GM19438 (cell line): ENCODE measurements at regions not wholly inside any gene's neighbourhood (a gene's known extent, or its start where the extent isn't known, plus 50 kb on each side); places are given as distances from the start of the nearest gene placed in this dataset.
"Not testable (repeated sequence)": the region's sequence is repeated elsewhere in the genome, so short reads cannot be mapped to it uniquely, and the experiment has no call there.

ENCODE experiments used
- ATAC-seq: cut with Tn5 transposase; IDR thresholded peaks from one replicate; pipeline ENCODE4 v1.9.1; 2021; ENCODE audit warnings: low read depth; ENCODE audit not compliant: unreplicated experiment

DNA sequence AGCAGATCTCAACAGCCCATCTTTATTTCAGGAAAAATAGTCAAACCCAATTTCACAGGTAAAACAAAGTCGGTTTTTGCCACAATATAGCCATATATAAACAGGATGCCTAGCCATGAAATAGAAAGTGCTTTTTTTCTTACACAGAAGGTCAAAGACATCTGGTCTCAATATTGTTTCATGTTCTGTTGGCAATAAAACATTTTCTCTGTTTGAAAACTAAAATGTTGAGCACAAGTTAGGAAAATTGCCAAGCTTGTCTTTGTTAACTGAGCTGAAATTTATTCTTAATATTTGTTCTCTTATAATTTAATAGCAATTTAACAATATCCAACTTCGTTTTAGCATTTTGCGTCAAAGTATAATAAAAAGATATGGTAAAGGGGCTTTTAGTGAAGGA is 673.4 kb downstream of the DTWD2 start:
- no peak for ATAC-seq

DNA sequence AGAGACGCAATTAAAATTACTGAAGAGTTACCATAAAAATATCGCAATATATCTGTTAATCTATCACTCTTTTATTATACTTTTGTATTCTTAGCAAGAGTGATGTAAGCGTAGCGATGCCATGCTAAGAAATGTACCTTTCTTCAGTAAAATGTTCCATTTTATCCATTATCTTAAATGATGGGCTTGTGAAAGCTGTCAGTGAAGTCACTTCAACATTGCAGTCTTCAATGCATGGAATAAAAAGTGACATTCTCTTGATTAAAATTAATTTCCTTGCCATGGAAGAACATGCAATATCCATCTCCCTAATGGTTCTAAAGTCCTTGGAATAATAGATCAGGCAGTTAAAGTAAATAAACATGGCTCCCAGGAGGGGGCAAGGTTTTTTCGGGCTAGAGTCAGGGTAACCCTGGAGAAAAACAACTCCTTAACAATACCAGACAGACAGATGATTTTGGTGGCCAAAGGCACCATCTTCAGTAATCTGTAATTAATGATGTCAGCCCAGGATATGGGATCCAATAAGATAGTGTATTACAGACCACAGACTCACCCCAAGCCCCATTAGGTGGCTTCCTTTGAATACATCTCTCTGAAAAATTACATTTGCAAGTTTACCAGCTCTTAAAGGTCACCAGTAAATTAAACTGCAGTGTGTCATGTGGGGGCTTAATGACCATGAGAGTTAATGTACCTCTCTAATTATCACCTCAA is 677.1 kb downstream of the DTWD2 start:
- ATAC-seq, result no peak

DNA sequence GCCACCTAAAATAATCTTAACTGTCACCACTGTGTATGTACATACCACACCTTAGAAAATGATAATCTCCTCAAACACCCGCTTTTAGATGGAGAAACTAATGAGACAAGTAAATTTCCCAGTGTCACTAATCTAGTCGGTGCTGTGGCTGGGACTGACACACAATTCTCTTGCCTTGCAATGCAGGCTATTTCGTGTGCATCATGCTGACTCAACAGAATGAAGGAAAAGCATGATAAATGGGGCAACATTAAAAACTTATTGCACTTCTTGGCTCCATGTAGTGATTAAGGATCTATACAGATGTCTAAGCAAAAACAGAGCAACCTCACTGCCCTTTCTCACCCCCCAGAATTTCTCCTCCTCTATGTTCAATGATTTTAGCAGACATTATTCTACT is 677.9 kb downstream of the DTWD2 start:
- no peak for ATAC-seq

DNA sequence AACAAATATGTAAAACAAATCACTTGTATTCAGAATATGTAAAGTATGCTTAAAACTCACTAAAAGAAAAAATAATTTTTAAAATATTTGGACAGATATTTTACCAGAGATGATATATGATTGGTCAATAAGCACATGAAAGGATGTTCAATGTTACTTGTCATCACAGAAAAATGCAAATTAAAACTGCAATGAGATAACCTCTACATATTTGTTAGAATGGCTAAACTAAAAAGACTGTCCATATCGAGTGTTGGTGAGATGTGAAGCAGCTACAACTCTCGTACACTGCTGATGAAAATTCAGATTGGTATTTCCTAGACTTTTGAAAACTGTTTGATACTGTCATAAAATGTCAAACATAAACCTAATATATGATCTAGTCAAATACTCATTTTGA is 685.1 kb downstream of the DTWD2 start:
- ATAC-seq, result no peak

DNA sequence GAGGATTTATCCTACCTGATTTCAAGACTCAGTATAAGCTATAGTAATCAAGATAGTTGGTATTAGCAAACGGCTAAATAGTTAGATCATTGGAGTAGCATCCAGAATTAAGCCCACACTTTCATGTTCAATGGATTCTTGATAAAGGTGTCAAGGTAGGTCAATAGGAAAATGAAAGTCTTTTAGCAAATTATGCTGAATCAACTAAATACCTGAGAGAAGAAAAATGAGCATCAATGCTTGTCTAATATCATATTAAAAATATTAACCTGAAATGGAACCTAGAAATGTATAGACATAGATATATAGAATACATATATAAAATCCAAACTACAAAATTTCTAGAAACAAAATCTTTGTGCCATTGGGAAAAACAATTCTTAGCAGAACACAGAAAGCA is 685.6 kb downstream of the DTWD2 start:
- no peak for ATAC-seq

DNA sequence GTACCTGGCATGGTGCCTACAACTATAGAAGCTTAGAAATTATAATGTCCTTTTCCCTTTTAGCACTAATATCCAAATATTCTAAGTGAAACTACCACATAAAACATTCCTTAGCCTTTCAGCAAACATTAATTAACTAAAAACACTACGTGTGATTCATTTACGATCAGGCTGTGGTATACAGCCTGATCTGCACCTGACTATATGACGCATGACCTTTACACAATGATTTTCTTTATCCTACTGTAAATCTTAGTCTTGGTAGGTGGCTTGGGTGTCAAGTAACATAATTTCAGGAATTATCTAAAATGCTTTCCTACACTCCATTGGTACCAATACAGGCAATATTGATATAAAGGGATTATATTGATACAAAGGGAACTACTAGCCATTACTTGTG is 686.7 kb downstream of the DTWD2 start:
- no peak for ATAC-seq

DNA sequence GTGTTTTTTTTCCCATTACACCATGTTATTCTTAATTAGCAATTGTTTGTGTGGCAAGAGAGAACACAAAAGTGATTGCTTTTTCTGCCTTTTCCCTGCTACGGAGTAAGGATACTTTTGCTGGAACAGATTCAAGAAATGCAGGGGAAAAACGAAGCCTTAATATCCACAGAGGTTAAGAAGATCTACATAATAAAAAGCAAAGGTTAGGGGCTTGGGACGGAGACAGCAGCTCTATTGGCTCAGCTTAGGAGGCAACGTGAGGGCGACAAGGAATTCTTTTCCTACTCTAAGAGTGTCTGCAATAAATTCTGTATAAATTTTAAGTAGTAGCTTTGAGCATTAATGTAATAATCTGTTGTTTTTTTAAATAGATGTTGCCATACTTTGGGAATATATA is 693.3 kb downstream of the DTWD2 start:
- no peak for ATAC-seq

DNA sequence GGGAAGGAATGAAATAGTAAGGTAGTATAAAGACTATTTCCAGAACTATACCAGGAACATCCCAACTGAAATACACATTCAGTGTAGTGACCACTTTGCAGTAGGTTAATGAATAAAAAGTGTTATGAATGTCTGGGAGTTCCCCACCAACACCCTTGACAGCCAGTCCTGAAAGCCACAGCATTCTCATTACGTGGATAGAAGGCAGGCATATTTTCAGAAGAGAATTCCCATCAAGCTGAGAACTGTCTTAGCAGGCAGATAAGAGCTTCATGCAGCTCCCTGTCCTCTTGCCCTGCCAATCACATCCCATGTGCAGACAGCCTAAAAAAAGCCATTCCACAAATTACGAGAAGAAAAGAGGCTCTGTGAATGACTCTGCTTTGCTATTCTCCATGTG is 695.0 kb downstream of the DTWD2 start:
- ATAC-seq, result no peak

DNA sequence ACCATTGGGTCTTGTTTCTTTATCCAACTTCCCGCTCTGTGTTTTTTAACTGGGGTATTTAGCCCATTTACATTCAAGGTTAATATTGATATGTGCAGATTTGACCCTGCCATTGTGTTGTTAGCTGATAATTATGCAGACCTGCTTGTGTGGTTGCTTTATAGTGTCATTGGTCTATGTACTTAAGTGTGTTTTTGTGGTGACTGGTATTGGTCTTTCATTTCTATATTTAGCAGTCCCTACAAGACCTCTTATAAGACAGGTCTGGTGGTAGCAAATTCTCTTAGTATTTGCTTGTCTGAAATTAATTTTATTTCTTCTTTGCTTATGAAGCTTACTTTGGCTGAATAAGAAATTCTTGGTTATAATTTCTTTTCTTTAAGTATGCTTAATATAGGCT is 698.1 kb downstream of the DTWD2 start:
- no peak for ATAC-seq

DNA sequence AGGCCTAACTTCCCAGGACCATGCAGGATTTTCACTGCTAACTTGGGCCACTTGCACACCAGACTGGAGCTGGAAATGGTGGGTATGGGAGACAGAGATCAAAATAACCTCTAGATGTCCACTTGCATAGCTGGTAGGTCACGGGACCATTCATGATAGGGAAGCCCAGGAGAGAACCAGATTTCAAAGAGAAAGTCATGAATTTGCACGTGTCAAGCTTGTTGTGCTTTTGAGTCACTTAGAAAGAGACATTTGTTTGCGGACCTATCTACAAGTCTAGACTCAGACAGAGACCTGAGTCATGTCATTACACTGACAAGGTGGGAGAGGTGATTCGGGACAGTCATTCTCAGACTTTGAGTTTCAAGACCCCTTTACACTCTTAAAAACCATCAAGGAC is 704.1 kb downstream of the DTWD2 start:
- not testable (repeated sequence) for ATAC-seq

DNA sequence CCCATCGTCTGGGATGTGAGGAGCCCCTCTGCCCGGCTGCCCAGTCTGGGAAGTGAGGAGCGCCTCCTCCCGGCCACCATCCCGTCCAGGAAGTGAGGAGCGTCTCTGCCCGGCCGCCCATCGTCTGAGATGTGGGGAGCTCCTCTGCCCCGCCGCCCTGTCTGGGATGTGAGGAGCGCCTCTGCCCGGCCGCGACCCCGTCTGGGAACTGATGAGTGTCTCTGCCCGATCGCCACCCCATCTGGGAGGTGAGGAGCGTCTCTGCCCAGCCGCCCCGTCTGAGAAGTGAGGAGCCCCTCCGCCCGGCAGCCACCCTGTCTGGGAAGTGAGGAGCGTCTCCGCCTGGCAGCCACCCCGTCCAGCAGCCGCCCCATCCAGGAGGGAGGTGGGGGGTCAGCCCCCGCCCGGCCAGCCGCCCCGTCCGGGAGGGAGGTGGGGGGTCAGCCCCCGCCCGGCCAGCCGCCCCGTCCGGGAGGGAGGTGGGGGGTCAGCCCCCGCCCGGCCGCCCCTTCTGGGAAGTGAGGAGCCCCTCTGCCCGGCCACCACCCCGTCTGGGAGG is 705.8 kb downstream of the DTWD2 start:
- ATAC-seq, result not testable (repeated sequence)

DNA sequence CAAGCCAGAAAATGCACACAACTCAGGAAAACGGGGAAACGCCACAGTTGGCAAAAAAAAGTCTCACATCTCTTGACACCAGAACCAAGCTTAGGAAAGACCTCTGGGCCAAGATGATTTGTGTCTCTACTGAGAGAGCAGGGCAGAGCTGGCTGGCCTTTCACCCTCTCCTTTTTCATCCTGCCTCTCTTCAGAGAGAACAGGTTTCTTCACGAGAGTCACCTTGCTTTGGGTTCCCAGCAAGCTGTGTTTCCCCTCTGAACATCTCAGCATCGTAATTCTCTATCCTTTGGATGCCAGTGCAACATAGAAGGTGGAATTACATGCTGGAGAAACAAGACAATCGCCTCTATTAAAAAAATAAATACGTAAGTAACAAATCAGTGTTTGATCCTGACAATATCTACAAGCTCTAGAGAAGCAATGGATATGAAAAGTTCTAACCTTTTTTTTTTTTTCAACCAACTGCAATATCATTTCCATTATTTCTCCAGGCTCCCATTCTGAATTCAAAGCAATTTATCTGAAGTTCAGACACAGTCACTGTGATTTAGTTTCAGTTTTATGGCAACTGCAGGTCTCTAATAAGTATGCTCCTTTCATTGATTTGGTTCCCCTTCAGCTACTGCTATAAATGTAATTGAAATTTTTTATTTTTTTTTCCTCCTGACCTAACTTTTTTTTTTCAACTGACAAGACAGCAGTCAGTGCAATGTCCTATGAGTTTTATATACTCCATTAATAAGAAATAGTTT is 708.6 kb downstream of the DTWD2 start:
- no peak for ATAC-seq

DNA sequence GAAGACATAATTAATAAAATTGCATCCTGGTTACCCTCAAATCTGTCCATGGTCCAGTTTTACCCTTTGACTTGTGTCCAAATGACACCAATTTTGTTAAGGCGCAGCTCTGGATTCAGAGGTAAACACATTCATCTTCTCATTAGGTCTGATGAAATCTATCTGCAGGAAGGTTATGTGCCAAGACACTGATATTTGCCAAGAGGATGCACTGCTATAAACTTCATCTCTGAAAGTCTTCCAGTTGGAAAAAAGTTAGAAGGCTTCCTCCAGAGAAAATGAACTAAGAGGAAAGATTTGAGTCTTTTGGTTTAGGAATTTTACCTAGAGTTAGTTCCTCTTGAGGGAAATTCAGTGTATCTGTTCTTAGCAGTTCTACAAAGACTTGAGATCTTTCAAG is 717.8 kb downstream of the DTWD2 start:
- ATAC-seq, result no peak

DNA sequence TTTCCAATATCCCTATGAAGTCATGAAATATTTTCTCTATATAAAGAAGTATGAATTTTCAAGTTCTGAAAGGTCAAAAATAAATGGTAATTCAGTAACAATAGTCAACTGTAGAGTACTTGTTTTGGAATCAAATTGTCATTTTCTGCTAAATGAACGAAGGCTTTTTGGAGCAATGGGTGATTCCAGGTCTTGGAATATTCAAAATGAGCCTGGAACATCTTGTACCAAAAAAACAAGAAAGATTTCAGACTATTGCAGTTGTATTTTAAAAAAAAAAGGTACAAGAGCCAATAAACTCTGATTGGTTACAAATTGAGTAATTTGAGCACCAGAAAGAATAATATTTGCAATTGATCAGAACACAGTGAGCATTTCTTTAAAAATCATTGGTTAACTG is 730.1 kb downstream of the DTWD2 start:
- no peak for ATAC-seq

DNA sequence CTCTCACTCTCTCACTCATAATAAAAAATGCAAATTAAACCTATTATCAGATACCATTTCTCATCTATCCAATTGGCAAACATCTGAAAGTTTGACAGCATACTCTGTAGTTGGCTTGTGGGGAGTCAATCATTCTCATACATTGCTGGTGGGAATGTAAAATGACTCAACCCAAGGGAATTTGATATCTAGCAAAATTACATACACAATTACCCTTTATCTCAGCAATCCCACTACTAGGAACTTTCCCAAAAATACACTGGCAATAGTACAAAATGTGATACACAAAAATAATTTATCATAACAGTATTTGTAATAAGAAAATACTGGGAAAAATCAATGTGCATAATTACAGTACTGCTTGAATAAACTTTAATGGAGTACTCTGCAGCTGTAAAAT is 731.3 kb downstream of the DTWD2 start:
- ATAC-seq, result no peak

DNA sequence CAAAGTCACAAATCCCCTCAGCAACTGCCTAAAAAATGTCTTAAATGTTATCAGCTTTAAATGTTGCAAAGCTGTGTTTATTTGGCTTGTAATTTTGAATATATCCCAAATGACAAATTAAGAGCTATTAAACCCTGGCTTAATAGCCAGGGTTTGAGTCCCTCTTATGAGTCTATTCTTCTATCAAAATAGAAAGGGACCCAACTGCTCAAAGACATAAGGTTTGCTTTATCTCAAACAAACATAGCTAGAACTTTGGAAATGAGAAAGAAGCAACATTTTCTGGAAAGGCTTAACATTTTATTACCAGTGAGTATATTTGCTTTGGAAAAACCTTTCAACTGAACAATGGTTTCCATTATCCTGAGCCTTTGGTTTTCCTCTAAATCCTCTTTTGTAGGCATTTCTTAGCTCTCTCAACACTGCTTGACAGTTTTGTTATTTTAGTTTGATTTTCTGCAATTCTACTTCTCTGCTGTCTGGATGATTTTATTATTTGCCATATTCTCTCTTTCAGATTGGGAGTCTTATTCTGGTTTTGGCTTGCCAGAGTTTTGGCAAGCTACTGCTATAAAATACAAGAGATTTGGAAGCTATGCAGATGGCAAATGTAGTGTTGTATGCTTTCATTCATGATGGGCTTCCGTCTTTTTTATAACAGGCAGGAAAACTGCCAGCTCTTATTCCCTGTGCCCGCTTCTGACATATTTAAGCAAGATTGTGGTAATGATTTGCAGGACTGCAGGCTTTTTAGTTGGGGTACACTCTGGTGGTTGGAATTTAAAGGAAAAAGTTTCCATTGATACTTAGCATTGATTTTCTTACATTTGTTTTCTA is 734.9 kb downstream of the DTWD2 start:
- no peak for ATAC-seq

DNA sequence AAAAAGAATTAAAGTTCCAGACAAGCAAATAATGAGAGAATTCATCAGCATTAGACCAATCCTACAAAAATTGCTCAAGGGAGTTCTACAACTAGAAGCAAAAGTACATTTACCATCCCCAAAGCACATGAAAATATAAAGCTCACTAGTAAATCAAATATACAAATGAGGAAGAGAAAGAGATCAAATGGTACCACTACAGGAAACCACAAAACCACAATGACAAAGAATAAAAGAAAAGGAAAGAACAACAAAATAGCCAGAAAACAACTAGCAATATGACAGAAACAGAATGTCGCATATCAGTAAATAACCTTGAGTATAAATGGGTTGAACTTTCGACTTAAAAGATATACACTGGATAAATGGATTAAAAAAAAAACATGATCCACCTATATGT is 739.0 kb downstream of the DTWD2 start:
- peak; percentile 82 for ATAC-seq

DNA sequence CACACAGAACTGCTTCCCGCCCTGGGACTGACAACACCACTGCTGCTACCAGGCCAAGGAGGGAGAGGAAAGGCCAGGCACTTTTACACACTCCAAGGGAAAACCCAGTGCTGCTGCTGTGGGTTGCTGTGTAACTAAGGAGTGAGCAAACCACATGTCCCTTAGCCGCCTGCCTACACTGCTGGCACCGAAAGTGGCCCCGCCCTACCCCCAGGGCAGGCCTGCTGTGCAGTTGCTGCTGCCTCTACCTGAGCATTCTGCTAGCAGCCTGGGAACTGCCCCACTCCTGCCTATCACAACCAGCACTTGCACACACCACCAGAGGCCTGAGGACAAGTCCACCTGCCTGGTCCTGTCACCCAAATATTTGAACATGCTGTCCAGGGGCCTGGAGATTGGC is 740.9 kb downstream of the DTWD2 start:
- ATAC-seq, result no peak

DNA sequence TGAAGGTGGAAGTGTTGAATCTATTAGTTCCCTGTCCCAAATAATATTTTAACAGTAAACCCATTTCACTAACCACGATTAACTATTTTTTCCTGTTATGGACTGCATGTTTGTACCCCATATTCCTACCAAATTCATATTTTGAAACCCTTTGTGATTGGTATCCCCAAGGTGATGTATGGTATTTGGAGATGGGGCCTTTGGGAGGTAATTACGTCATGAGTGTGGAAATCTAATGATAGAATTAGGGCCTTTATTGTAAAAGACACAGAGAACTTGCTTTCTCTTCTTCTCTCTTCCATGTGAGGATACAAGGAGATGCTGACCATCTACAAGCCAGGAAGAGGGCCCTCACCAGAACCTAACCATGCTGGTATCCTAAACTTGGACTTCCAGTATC is 744.7 kb downstream of the DTWD2 start:
- ATAC-seq, result no peak

DNA sequence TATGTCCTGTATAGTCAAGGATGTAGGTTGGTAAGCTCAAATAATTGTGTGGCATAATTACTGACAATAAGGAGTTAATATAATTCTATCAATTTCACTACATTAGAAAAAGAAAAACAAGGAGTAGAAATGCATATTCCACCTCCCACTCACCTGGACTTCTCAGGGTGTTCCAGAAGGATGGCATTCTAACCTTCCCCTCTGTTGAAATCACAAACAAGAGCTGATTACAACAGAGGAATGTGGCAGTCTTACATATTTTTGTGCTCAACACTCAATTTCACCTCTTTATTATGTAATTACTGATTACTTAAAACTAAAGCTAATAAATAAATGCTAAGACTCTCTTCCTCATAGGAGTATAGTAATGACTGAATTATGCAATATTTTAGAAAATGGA is 745.3 kb downstream of the DTWD2 start:
- no peak for ATAC-seq
